GM19099 (cell line): ENCODE measurements at regions not wholly inside any gene's neighbourhood (a gene's known extent, or its start where the extent isn't known, plus 50 kb on each side); places are given as distances from the start of the nearest gene placed in this dataset.

Source experiments
- POLR2A ChIP-seq: IDR thresholded peaks from 3 replicates; pipeline ENCODE4 v1.6.1; 2011; ENCODE audit warnings: low read depth; ENCODE audit not compliant: insufficient read length; ENCODE audit errors: extremely low read depth

DNA sequence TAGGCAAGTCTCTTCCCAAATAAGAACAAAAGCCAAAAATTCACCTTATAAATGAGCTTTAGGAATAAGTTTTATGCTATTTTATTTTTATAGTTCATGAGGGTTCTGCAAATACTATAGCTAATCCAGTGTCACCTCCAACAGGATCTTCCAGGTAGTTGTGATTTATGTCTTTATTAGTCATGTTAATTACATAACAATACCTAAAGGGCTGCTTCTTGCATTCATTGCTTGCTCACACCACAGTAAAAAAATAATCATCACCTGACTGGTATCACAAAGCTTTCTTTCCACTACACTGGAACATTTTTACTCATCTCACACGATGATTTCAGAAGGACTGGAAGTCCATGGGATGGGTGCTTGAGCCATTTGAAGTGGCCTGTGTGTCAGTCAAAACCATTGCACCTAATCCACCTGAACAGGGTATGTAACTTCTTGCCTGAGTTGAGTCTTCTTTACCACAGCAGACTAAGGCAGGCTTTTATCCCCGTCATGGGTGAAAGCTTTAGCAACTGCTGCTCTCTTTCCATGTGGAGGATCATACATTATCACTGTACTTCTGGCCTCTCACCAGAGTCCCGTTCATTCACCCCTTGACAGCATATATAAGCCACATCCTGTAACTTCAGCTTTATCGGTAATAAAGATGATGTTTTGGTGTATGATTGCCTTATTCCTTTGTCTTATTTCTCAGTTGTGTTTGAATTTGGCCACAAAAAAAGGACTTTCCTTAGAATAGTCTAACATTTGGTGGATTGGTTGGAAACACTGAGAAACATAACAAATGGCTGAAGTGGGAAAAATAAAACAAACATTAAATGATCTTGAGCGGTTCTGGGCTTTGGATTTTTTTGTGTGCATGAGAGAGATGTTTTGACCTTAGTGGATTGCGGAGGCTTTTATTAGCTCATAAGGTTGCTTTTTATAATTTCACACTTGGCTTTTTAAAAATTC, 382.6 kb upstream of the THBS1 start:
- TF ChIP-seq POLR2A, result no peak

DNA sequence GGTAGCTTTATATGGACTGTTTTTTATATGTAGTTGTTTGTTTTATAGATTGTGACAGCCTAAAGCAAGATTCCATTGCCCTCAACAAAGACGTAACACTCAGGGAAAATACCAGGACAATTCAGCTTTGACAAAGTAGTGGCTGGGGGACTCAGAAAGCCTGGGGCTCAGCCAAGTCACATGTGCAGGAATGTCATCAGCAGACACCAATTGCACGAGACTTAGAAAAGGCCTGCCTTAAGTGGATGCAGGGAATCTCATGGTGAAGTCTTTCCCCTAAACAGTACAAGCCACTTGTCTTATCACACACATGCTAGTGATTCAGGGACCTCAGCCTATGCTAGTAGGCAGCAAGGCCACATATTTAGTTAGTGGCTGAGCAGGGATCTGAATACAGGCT, 381.8 kb upstream of the THBS1 start:
- TF ChIP-seq POLR2A, result no peak

DNA sequence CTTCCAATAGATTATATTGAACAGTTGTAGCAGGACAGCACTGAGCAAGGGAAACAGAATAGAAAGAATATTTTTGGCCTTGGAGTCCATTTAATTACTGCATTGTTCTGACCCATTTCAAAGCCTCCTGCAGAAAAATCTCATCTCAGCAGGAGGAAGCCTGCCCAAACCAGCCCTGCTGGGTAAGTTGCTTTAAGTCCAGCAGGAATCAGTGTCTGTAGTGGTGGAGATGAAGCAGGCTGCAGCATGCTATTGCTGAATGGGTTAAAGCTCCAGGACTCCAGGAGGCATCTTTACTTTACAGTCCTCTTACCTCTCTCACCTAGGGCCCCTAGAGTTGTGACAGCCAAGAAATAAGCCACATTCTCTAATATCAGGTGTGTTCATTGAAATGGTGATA, 380.3 kb upstream of the THBS1 start:
- no peak for TF ChIP-seq POLR2A

DNA sequence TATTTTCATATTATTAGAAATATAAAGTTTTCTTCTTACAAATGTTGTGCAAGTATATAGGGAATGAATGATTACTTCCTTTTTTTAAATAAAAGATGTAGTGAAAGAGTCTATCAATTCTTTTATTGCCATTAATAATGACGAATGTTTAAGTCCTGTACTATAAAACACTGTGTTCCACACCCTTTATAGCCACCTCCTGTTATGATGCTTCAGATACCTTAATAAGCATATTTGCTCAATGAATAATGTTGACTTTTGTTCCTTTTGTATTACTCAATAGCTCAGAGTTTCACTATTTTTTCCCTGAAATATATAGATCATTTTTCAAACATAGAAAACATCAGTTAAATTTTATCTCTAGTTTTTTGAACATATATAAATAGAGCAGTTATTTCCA, 378.2 kb upstream of the THBS1 start:
- TF ChIP-seq POLR2A, result no peak

DNA sequence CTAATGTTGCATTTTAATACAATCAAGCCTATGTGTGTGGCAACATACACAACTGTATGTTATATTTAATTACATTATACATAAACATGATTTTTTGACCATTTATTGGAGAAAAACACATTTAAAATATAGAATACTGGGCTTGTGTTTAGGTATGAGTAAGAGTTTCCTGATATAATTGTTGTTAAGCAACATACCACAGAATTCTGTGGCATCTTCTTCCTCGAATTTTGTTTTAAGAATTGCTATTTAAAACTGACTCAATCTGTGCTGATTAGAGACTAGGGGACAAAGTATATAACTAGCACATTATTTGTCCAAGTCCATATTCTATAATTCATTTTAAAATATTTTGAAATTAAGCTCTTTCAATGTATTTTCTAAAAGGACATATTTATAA, 376.8 kb upstream of the THBS1 start:
- no peak for TF ChIP-seq POLR2A

DNA sequence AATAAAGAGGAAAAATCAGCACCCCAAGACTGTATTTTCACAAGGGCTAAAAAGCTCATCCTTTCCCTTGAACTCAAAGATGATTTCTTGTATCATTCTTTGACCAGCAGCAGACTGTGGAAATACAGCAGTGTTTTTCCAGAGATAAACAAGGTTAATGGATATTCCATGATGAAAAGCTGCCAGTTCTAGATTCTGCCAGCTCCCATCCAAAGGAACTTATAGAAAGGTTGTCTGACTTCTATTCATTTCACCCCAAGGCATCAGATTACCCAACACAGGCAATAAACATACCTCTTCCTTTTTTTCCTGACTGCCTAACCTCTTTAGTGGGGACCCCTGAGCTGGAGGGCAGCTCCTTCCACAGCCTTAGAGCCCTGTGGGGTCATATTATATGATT, 375.8 kb upstream of the THBS1 start:
- TF ChIP-seq POLR2A, result no peak

DNA sequence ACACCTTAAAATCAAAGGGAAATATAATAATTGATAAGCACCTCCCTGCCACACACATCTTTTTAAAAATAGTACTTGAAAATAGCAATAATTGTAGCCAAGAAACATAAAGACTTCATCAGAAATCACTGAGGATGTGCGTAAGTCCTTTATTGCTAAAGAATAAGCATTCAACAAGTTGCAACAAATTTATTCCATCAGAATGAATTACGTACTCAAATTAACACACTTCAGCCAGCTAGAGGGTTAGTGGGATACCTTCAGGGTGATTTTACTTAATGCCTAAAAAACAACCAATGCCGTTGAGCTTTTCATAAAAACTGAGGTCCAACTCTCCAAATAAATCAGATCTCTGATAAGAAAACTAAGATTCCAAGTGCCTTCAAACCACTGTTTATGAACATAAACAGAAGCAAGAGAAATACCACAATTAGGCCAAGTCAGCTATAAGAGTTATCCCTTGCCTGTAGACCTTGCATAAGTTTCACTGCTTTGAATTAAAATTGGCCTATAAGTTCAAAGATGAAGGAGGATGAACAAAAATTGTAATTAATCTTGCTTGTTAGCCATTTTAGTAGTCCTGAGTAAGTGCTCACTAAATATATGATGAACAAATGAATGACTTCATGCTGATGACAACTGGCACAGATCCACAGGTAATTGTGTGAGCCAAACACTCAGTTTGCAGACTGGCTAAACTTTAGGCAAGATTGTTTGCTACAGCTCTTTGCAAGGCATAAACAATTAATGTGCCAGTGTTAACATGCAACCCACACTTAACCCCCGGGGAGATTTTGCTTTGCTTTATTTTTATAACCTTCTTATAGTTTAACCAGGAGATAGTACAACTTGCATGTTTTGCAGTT, 375.1 kb upstream of the THBS1 start:
- TF ChIP-seq POLR2A, result no peak

DNA sequence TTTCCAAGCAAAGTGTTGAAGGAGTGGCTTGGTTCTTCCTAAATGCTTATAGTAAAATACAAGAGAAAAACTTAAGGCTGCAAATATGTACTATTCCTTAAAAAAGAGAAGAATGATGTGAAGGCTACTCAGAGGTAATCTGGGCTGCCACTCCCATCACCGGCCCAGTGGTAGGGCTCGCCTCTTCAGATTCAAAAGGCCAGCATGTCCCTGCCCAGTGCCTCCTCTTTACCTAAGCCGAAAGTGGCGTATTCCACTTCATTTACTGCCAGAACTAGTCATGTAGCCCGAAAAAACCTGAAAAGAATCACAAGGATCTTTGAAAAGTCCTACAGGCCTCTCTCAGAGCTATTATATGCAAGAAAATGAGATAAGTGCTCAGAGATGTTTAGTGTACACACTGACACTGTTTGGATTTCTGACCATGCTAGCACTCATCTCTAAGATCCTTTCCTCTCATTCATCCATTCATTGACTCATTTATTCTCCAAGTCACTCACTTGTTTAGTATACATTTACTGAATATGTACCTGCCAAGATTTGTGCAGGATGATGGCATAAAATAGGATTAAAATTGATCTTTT, 373.3 kb upstream of the THBS1 start:
- TF ChIP-seq POLR2A, result no peak

DNA sequence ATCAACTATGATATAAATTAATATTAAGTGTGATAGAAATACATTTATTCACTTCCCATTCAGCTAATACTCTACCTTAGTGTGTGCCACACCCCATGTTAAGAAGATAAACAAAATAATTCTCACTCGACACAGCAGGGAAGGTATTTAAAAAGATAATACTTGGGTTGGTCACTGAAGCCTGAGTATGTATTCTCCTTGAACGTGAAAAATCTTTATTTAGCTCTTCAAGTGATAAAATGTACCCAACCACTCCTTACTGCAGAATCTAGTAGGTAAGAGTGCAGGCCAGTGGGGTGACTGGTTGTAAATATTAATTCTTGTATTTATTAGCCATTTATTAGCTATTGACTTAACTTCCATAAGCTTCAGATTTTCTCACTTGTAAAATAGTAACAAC, 372.7 kb upstream of the THBS1 start:
- TF ChIP-seq POLR2A, result no peak

DNA sequence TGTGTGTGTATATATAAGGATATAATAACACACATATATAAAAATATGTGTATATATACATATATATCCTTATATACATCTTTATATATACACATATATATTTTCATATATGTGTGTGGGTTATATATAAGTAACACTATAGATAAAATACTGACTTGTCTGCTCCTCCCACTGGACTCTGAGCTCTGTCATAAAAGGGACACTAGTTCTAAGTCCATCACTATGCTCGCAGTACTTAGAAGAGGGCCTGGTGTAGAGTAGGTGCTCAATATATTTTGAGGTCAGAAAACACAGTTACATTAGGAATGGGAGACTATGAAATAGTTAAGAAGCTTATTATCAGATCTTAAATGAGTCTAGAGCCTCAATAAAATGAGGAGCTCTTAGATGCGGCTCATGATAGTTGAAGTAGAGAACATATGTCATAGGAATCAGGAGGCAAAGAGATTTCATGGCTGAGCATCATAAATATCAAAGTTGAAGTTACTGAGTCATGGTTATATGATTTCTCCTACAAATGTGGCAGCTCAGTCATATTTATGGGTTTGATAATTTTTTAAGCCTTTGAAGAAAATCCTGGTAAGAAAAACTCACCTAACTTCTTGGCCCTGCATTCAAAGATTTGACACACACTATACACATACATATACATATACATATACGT, 371.2 kb upstream of the THBS1 start:
- TF ChIP-seq POLR2A, result no peak

DNA sequence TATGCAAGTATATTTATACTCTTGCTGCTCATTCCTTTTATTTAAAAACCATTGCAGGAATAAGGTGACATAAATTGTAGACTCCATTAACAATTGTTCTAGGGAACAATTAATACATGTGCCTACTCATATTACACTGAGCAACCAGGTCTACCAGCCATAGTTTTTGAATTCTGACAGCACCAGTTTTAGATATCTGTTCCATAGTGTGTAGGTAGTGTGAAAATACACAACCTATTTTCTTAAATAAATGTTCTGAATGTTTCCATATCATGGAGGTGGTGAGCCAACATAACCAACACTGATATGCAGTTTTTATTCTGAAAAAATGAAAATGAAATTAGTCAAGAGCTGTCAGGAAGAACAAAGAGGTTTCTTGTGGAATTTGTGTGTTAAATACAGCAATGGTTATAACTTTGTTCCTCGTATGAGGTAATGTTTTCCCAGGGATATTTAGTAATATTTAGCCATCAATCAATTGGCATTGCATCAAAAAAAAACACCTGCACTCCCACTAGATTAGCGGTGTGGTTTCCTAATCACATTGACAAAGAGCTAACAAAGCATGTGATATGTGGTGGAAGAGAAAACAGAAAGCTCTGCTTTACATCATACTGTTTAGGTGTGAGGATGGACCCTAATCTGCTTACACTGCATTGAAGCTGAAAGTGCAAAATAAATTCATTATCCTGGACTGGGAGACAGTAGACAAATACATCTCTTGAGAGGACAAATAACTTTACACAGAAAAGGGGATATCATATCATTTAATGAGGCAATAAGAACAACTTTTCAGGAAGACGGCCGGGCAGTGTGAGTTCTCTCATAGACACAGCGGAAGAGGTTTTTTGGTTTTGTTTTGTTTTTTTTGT, 369.5 kb upstream of the THBS1 start:
- TF ChIP-seq POLR2A, result no peak

DNA sequence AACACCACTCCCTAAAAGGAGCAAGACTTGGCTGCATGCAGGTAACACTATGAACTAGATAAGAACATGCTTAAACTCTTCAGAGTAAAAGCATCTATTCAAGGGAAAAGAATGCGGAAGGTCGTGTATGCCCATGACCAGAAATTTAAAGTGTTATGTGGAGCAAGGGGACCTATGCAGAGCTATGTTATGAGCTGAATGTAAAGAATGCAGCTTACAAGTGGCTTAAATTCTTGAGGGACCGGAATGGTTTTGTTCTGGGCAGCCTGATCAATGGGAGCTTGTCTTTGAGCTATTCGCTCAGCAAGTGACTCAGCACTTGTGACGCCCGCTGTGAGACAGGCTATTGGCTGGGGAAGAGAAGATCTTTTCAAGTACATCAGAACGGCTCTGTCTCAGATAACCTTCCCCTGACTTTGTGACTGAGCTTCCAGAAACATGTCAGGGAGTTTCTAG, 367.5 kb upstream of the THBS1 start:
- no peak for TF ChIP-seq POLR2A

DNA sequence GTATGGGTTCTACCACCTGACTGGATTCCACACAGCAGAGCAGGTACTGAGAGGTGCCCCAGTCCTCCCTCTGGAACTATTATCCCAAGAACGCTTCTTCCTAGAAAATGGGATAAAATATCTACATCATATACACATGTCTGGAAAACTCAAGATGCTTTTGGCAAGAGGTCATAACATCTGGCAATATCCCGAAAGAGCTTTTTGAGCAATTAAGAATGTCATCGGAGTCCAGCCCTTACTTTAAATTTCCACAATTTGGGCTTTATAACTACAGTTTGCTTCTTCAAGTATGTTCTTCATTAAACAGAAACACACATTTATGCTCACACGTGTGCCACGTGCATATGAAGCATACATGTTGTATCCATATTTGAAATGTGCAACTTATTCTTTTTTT, 365.9 kb upstream of the THBS1 start:
- no peak for TF ChIP-seq POLR2A

DNA sequence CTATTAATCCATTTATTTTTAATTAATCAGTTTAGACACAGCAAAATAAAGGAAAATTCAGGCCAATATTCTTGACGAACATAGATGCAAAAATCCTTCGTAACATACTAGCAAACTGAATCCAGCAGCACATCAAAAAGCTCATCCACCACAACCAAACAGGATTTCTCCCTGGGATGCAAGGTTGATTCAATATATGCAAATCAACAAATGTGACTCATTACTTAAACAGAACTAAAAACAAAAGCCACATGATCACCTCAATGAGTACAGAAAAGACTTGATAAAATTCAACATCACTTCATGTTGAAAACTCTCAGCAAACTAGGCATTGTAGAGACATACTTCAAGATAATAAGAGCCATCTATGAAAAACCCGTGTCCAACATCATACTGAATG, 364.1 kb upstream of the THBS1 start:
- no peak for TF ChIP-seq POLR2A
